ENCODE measurements at regions not wholly inside any gene's neighbourhood (a gene's known extent, or its start where the extent isn't known, plus 50 kb on each side); places are given as distances from the start of the nearest gene placed in this dataset.

DNA sequence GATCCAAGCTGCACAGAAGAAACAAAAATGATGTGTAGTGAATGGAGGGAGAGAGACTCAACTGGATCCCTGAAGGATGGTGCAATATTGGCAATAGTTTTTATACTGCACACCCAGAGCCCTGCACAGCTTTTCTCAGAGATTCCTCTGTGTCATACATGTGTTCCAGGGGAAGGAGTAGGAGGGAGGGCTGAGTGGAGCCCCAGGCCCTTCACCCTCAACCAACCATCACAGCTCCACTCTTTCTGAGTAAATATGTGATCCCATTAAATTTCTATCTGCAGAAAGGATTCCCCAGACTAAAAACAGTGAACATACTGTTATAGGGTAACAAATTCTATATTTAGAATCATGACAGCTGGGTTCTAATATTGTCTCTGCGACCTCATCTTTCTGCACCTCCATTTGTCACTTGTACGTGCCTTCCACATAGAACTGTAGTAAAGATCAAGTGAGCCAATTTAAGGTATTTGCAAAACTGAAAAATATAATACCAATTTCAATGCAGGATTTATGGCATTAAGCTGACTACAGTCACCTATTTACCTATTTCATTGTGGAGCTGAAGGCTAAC, 421.4 kb upstream of the NRSN1 start:
- TF ChIP-seq, protein P1, sequence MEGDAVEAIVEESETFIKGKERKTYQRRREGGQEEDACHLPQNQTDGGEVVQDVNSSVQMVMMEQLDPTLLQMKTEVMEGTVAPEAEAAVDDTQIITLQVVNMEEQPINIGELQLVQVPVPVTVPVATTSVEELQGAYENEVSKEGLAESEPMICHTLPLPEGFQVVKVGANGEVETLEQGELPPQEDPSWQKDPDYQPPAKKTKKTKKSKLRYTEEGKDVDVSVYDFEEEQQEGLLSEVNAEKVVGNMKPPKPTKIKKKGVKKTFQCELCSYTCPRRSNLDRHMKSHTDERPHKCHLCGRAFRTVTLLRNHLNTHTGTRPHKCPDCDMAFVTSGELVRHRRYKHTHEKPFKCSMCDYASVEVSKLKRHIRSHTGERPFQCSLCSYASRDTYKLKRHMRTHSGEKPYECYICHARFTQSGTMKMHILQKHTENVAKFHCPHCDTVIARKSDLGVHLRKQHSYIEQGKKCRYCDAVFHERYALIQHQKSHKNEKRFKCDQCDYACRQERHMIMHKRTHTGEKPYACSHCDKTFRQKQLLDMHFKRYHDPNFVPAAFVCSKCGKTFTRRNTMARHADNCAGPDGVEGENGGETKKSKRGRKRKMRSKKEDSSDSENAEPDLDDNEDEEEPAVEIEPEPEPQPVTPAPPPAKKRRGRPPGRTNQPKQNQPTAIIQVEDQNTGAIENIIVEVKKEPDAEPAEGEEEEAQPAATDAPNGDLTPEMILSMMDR (conservative IDR thresholded peaks at IDR 0.05): no peak
- no peak for TF ChIP-seq EZH2 (IDR thresholded peaks at IDR 0.05; ENCODE audit: low read depth)
